ENCODE measurements at regions not wholly inside any gene's neighbourhood (a gene's known extent, or its start where the extent isn't known, plus 50 kb on each side); places are given as distances from the start of the nearest gene placed in this dataset.
A peak's percentile ranks its signal among the peaks of the same experiment; 100 is the strongest.
"Not testable (repeated sequence)": the region's sequence is repeated elsewhere in the genome, so short reads cannot be mapped to it uniquely, and the experiment has no call there.

- peak; percentile 80 for DNase-seq
Observed at GRCh38 chr10:84634636-84635035, 306.2 kb downstream of the CCSER2 start.

- DNase-seq = not testable (repeated sequence)
Observed at GRCh38 chr10:84650628-84651027, 322.2 kb downstream of the CCSER2 start.

- peak; percentile 38 for DNase-seq
Observed at GRCh38 chr10:84654671-84655070, 326.3 kb downstream of the CCSER2 start.

- no peak for DNase-seq
Observed at GRCh38 chr10:84659027-84659426, 330.6 kb downstream of the CCSER2 start.

- no peak for DNase-seq
Observed at GRCh38 chr10:84659497-84660439, 331.4 kb downstream of the CCSER2 start.

GRCh38 chr10:84660450-84661159 lies 332.2 kb downstream of the CCSER2 start:
- DNase-seq = no peak

GRCh38 chr10:84665211-84665610 lies 336.8 kb downstream of the CCSER2 start:
- DNase-seq = no peak

- no peak for DNase-seq
Observed at GRCh38 chr10:84665883-84666463, 337.6 kb downstream of the CCSER2 start.

- DNase-seq = no peak
Observed at GRCh38 chr10:84668186-84668763, 339.9 kb downstream of the CCSER2 start.

- no peak for DNase-seq
Observed at GRCh38 chr10:84675060-84675459, 346.7 kb downstream of the CCSER2 start.

- peak; percentile 35 for DNase-seq
Observed at GRCh38 chr10:84676536-84676935, 348.1 kb downstream of the CCSER2 start.

GRCh38 chr10:84681781-84682180 lies 353.4 kb downstream of the CCSER2 start:
- no peak for DNase-seq

- no peak for DNase-seq
Observed at GRCh38 chr10:84683550-84683949, 355.2 kb downstream of the CCSER2 start.

- DNase-seq = peak; percentile 3
Observed at GRCh38 chr10:84683980-84684740, 355.8 kb downstream of the CCSER2 start.

- DNase-seq = peak; percentile 65
Observed at GRCh38 chr10:84685047-84685660, 356.8 kb downstream of the CCSER2 start.

GRCh38 chr10:84693006-84693405 lies 364.6 kb downstream of the CCSER2 start:
- no peak for DNase-seq

- DNase-seq = no peak
Observed at GRCh38 chr10:84695902-84696301, 367.5 kb downstream of the CCSER2 start.

- DNase-seq = no peak
Observed at GRCh38 chr10:84696610-84697009, 368.2 kb downstream of the CCSER2 start.

- no peak for DNase-seq
Observed at GRCh38 chr10:84698989-84699388, 370.6 kb downstream of the CCSER2 start.

GRCh38 chr10:84700668-84701369 lies 372.4 kb downstream of the CCSER2 start:
- no peak for DNase-seq

GRCh38 chr10:84701370-84701720 lies 373.0 kb downstream of the CCSER2 start:
- no peak for DNase-seq

Data from NCI-H2171 treated with DMSO at 0.1 percent for 48 hours (cell line).